NCI-H2171 treated with DMSO at 0.1 percent for 48 hours (cell line): ENCODE measurements at regions not wholly inside any gene's neighbourhood (a gene's known extent, or its start where the extent isn't known, plus 50 kb on each side); places are given as distances from the start of the nearest gene placed in this dataset.
"Not testable (repeated sequence)": the region's sequence is repeated elsewhere in the genome, so short reads cannot be mapped to it uniquely, and the experiment has no call there.

ENCODE experiments used
- DNase-seq: peaks from one replicate; lab custom pipeline; 2025; lab: John Stamatoyannopoulos, UW

DNA sequence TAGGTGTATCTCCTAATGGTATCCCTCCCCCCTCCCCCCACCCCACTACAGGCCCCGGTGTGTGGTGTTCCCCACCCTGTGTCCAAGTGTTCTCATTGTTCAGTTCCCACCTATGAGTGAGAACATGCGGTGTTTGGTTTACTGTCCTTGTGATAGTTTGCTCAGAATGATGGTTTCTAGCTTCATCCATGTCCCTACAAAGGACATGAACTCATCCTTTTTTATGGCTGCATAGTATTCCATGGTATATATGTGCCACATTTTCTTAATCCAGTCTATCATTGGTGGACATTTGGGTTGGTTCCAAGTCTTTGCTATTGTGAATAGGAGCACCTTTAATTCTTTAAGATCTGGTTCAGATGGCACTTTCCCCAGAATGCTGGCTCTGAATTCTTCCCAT lies 58.5 kb upstream of the PTGFRN start:
- not testable (repeated sequence) for DNase-seq

DNA sequence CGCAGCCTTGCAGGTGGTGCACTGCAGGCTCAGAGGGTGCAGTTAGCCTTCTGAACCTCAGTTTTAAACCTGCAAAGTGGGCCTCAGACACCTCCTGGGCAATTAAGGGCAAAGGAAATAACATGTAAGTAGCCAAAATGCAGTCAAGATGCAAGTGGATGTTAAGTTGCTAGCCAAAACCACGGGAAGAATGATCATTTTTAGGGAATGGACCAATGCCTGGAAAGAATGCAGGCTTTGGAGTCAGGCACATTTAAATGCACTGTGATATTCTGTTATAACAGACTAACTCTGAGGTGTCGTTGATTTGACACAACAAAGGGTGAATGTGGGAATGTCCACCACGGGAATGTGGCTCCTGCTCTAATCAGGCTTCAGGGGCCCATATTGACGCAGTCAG lies 57.9 kb upstream of the PTGFRN start:
- no peak for DNase-seq

DNA sequence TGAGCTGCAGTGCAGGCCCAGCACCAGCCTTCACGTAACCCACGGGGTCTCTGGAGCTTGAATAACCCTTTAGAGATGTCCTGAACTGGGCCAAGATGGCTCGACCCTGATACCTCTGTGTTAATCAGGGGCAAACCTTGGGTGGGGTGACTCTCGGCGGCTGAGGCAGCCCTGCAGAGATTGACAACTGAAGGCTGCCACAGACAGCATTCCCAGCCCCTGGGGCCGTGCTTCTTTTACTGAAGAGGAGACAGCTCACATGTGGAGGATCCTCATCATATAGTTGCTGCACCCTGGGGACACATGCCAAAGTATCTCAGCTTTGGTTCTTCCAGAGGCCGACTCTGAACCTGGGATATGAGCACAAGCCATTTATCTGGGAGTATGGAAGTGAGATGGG lies 57.3 kb upstream of the PTGFRN start:
- DNase-seq, result no peak

DNA sequence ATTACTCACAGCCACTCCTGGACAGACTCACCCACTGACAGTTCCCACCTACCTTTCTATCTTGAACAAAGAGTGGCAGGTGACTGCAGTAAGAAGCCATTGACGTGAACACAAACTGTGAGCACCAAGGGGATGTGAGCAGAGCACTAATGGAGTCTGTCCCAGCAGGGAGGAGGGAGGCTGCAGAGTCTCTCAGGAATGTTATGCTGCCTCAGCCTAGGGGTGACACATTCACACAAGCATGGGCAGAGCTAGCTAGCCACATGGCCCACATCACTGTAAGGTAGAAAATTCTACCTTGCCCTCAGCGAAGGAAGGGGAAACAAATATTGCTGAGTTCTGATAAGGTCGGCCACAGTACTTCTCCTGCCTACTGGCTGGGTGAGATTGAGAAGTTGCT lies 56.8 kb upstream of the PTGFRN start:
- no peak for DNase-seq

DNA sequence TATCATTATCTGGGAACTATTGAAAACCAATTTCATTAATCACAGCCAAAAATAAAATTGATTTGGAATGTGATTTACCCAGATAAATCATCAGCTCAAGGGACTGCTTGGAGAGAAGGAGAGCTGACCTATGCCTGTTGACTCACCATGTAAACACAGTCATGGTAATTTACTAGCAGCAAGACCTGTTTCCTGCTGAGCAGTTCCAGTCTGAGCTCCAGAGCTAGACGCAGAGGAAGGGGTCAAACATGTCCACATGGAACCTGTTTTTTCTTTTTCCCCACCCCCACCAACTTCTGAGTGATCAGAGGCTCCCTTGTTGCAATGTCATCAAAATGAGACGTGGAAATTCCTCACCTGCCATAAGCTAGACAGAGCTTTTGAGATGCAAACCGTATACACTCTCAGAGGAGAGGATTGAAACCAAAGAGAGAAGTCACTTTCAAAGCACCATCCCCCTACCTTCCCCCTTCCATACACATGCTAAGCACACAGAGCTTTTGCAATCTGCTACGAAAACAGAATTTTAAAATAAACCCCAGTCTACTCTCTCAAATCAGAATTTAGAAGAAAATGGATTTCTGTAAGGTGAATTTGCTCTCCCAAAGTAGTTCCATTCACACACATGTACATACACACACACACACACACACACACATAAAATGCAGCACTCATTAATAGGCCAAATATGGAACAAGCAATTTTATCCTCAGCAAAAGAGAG lies 55.9 kb upstream of the PTGFRN start:
- DNase-seq, result peak; percentile 45

GRCh38 chr1:116854403-116854690 lies 55.4 kb upstream of the PTGFRN start:
- DNase-seq, result peak; percentile 45

GRCh38 chr1:116854716-116855115 lies 55.0 kb upstream of the PTGFRN start:
- DNase-seq, result peak; percentile 64

- DNase-seq, result peak; percentile 77
Measured at GRCh38 chr1:116855191-116855619, 54.5 kb upstream of the PTGFRN start.

GRCh38 chr1:116855773-116856201 lies 53.9 kb upstream of the PTGFRN start:
- DNase-seq, result peak; percentile 97

GRCh38 chr1:116856312-116856711 lies 53.4 kb upstream of the PTGFRN start:
- no peak for DNase-seq

DNA sequence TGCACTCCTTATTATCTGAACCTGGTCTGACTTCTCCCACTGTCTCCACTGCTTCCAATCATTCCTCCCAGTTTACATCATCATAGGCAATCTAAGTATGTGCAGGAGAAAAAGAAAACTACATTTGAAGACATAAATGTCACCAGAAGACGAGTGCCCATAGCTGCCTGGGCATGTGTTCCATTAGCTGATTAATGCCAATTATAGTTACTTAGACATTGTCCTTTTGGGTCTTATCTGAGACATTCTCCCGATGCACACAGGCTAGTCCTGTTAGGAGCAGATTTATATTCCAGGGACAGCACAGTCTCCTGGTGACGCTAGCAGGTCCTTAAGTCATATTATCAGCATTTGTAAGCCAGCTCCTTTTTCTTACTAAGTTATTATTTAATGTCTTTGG lies 52.6 kb upstream of the PTGFRN start:
- no peak for DNase-seq
